Stimulated activated CD8-positive, alpha-beta memory T cell treated with anti-CD3 and anti-CD28 coated beads, Interleukin-7, amount 100 ng/mL, for 48 hours (primary cell): ENCODE measurements at regions not wholly inside any gene's neighbourhood (a gene's known extent, or its start where the extent isn't known, plus 50 kb on each side); places are given as distances from the start of the nearest gene placed in this dataset.

Experiments
- DNase-seq, 2 donors: peaks; one replicate each; pipeline ENCODE4 v3.0.0-alpha.2; 2020; ENCODE audit warnings: low read depth in 1 of 2; ENCODE audit errors: extremely low read depth in 1 of 2

DNA sequence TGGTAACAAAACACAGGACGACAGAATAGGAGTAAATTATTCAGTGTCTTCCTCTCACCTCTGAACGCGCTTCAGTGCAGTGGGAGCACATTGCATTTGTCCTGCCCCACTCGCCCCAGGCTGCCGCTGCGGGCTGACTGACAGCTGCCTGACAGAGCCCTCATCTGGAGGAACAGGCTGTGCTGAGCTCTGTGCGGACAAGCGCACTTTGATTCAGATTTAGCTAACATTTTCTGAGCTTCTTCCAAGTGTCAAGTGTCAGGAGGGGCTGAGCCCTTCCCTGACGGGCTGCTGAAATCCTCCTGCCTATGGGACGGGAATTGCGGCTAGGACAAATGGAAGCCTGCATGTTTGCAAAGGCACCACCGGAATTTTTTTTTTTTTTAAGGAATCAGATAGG is 383.0 kb upstream of the CDH4 start:
- no peak for DNase-seq

- DNase-seq, result no peak
Observed at GRCh38 chr20:60869625-60870024, 382.4 kb upstream of the CDH4 start.

DNA sequence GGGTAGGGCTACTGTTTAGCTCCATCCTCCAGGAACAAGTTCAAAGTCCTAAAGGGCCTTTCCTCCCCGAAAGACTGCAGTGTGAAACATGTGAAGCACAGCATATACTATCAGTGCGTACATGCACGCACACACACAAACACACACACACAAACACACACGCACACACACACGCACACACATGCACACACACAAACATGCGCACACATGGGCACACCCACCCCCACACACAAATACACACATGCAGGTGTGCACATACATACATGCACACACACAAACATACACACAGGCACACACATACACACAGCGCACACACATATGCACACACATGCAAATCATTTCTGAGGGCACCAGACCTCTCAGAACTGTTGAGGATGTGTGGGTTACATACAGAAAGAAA is 382.0 kb upstream of the CDH4 start:
- no peak for DNase-seq

- no peak for DNase-seq
Observed at GRCh38 chr20:60872224-60872623, 379.8 kb upstream of the CDH4 start.

DNA sequence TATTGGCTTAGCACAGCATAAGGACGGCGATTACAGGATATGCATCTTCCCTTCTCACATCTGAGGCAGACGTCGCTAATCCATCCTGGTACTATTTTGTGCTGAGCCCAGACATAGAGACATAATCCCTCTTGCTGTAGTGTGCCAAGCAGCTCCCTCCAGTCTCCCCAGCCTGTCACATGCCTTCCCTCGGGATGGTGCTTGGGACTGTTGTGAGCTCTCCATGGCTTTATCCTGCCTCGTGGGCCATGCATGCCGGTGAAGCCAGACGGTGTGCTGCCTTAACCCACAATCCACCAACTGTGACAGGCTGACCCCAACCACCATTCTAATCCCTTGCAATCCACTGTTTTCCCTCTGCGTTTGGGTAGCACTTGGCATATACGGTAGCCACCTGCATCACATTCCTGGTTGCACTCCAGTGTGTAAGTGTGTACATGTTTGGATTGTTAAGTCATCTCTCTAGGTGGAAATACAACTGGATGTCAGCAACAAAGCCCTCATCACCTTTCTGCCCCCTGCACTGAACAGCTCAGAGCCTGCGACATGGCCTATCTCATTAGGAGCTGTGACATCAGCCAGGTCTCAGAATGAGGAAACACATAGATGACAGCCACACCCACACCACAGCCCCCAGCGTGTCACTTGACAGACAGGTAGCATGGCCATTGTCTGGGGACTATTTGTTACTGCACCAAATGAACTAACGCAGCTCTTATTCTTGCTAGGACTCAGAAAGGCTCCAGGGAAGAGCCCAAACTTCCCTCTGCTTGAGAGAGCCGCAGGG is 374.8 kb upstream of the CDH4 start:
- DNase-seq, result no peak

- DNase-seq, result no peak
Observed at GRCh38 chr20:60882836-60883235, 369.2 kb upstream of the CDH4 start.

DNA sequence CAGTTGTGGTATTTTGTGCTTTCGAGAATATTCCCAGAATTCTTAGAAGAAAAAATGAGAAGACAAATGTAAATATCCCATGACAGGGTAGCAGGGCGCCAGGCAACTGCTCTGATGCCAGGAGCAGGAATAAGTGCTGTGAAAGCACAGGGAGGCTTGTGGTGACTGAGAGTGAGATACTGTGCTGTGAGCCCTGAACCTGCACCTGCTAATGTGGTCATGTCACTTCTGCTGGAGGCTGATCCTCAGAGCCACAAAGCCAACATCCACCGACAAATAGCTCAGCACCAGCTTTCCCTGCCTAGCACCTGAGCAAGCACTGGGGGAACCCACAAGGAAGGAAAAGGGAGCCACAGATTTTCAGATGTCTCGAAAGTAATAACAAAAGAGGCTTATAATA is 368.6 kb upstream of the CDH4 start:
- DNase-seq, result no peak

DNA sequence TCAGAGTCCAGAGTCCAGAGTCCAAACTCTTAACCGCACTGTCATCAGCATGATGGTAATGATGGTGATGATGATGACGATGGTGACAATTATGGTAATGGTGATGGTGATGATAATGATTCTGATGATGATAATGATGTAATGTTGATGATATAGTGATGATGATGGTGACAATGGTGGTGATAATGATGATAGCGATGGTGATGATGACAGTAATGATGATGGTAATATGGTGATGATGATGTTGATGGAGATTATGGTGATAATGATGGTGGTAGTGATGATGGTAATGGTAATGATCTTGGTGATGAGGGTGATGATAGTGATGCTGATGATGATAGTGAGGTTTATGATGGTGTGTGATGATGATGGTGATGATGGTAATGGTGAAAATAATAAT is 367.8 kb upstream of the CDH4 start:
- DNase-seq, result no peak

GRCh38 chr20:60888771-60889170 is 363.3 kb upstream of the CDH4 start:
- DNase-seq, result no peak

DNA sequence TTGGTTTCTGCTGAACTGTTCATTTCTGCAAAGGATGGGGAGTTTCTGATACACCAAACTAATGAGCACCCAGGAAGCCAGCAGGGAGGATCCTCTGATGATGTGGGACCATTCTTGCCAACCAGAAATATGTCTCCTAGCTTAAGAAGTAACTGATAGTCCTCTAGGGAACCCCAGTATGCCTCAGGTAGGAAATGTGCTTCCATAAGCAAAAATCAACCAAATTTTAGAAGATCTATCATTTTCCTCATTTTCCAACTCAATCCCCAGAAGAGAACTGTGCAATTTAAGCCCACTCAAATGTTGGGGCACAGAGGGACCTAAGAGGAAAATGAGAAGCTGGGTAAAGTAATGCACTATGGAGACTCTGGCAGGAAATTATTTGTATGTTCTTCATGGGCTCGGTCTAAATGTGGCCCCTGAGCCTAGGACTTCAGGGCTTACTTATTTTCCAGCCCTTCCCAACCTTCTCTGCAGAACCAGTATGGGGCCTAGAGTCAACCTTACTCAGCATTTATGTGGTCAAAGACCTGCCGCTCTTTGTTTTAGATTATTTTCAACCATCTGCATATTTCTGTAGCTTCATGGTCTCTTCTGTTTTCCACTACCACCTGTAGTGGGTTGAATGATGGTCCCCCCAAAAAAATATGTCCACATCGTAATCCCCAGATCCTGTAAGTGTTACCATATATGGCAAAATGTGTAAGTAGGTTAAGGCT is 359.8 kb upstream of the CDH4 start:
- no peak for DNase-seq

- DNase-seq, result no peak
Observed at GRCh38 chr20:60894091-60894490, 358.0 kb upstream of the CDH4 start.

GRCh38 chr20:60895363-60896079 is 356.5 kb upstream of the CDH4 start:
- DNase-seq, result no peak

DNA sequence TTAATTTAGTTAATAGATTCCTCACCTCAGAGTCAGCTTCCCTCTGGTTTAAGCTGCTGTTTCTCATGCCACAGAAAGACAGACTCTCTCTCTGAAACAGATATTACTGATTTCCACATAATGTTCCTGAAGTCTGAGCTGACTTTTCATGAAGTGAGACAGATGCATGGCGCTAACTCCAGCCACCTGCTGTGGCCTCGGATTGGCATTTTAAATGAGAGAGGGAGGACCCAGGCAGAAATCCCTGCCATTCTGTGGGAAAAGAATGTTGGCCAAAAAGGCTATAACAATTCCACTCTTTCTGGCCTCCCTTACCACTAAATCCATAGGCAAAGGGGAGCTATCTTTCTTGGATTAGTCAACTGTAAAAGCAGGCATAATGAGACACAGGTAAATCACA is 354.1 kb upstream of the CDH4 start:
- DNase-seq, result no peak

GRCh38 chr20:60899320-60899719 is 352.7 kb upstream of the CDH4 start:
- no peak for DNase-seq

DNA sequence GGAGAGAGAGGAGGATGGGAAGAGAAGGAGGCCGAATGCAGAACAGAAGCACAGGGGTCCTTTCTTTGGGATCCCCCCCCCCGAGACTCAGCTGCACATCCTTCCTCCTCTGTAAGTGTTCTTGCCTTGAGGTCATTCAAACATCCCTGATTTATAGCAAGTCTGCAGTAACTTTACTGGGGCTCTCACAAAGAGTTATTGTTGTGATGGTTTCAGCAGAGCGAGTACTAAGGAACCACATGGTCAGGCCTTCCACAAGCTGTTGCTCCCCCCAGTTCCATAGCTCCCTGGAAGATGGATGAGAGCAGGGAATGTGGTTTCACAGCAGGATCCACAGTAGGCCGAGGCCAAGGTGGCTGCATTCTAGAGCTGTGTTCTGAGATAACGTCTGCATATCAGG is 351.4 kb upstream of the CDH4 start:
- DNase-seq, result no peak

GRCh38 chr20:60901831-60902230 is 350.2 kb upstream of the CDH4 start:
- no peak for DNase-seq

DNA sequence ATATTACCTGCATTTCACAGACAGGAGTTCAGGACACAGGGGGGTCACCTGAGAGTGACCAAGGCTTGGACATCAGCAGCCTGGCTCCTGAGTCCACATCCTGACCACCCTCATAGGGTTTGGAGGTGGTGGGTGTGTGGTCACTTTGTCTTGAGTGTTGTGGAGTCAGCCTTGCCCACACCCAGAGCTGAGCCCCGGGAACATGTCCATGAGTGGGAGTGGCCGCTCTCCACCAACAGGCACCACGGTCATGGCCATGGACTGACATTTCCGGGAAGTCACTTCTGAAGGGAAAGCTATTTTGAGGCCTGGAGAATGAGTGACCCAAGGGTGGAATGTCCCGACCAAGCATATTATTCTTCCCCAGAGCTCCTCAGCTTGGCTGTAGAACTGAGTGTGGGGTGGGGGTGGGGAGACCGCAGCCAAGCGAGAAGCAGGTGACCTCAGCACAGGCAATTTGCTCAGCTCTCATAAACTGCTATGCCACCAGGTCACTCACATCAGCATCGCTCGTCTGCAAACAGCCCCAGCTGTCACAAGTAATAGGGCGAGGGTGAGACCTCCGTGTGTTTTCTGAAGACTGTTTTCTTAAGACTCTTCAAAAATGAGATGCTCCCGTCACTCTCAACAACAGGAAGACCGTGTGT is 348.6 kb upstream of the CDH4 start:
- no peak for DNase-seq

DNA sequence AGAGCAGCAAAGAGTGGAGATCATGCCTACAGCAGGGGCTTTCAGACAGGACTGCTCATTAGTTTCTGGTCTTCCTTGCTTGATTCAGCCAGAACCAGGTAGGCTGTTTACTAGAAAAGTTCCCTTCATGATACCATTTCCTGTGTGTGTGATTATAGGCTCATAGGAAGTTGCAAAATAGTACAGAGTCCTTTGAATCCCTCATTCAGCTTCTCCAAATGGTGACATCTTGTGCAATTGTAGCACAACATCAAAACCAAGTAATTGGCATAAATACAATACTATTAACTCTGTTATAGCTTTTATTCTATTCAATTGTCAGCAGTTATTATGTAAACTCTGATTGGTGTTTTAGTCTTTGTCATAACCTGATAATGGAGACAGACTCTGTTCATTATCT is 347.3 kb upstream of the CDH4 start:
- no peak for DNase-seq

GRCh38 chr20:60905919-60906318 is 346.1 kb upstream of the CDH4 start:
- DNase-seq, result no peak

GRCh38 chr20:60906555-60906954 is 345.5 kb upstream of the CDH4 start:
- no peak for DNase-seq

GRCh38 chr20:60913298-60913697 is 338.8 kb upstream of the CDH4 start:
- no peak for DNase-seq
